GM21723 (cell line): ENCODE measurements at regions not wholly inside any gene's neighbourhood (a gene's known extent, or its start where the extent isn't known, plus 50 kb on each side); places are given as distances from the start of the nearest gene placed in this dataset.

ENCODE experiments used
- ATAC-seq: cut with Tn5 transposase; IDR thresholded peaks from one replicate; pipeline ENCODE4 v1.9.1; 2021; ENCODE audit warnings: mild to moderate bottlenecking, moderate library complexity; ENCODE audit not compliant: unreplicated experiment

DNA sequence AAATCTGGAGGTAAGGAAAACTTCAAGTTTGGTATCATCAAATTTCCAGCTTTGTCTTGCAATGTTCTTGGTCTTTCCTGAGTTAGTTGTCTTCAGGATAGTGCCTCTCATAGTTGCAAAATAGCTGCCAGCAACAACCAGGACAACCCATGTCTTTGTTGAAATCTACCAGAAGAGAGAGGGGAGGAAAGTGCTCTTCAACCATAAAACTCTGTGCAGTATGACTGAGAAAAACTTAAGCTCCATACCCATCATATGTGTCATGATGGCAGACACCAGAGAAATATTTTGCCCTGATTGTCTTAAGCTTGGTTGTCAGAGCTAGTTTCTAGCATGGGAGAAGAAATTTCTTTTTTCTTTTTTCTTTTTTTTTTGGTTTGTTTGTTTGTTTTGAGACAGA lies 103.3 kb downstream of the SPRY2 start:
- ATAC-seq: no peak

GRCh38 chr13:80235967-80236302 lies 105.0 kb downstream of the SPRY2 start:
- no peak for ATAC-seq

DNA sequence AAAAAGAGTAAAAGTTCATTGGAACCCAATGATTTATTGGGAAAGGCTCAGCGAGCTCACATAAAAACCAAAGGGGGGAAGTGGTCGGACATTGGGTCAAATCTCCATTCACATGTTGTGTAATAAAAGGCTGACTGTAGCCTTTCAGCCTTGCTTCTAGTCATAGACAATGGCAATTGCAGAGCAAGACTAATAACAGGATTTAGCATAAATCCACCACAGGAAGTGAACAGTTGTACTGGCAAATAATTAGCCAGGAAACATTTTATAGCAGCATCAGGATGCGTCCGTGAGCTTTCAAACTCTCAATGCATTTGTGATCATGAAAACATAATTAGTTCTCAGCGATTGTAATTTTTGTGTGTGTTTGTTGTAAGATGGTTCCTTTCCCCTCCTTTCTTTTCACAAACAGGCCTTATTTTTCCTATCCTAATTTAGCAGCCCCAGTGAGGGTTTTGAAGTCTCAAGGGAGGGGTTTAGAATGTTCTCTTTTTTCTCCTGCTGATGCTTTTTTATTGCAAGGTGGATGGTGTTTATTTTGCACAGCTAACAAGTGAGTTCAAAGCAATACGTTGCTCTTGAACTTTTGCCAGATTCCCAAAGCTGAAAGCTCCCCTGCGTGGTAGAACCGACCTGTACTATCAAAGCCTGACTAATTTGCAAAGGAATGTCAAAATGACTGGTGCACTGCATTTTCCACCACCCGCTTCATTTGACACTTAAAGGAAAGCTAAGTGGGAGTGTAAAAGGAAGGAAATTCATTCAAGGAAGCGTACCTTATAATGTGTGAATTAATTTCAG lies 105.6 kb downstream of the SPRY2 start:
- peak; percentile 57 for ATAC-seq

GRCh38 chr13:80227645-80228044 lies 113.3 kb downstream of the SPRY2 start:
- no peak for ATAC-seq

DNA sequence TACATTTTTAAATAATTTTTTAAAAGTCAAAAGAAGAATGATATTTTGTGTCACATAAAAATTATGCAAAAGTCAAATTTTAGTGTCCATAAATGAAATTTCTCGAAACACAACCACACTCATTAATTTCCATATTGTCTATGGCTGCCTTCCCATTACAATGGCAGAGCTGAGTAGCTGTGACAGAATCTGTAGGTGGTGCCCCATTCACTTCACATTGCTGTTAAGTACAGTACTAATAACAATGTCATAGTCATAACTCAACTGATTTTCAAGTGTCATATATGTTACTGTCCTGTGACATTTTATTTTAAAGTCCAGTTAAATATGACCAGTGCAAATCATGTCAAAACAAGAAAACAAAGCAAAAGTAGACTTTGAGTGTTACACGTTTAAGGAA lies 114.3 kb downstream of the SPRY2 start:
- ATAC-seq: no peak

GRCh38 chr13:80224468-80224867 lies 116.5 kb downstream of the SPRY2 start:
- no peak for ATAC-seq

GRCh38 chr13:80217614-80218456 lies 123.1 kb downstream of the SPRY2 start:
- no peak for ATAC-seq

DNA sequence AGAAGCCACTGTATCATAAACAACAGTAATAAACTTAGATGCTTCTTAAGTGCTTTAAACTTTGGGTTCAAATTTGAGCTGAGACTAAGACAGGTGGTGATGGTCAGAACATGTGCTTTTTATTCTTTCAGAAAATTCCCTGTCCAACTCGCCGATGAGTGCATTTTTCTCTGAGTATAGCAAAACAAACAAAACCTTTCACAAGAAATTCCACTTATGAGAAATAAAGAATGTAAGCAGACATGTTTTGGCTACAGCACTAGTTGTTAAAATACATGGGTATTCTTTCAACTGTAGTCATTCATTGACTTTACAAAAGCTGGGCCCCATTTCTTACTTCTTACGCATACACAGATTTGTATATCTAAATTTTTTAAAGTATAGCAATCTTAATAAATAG lies 125.6 kb downstream of the SPRY2 start:
- no peak for ATAC-seq

DNA sequence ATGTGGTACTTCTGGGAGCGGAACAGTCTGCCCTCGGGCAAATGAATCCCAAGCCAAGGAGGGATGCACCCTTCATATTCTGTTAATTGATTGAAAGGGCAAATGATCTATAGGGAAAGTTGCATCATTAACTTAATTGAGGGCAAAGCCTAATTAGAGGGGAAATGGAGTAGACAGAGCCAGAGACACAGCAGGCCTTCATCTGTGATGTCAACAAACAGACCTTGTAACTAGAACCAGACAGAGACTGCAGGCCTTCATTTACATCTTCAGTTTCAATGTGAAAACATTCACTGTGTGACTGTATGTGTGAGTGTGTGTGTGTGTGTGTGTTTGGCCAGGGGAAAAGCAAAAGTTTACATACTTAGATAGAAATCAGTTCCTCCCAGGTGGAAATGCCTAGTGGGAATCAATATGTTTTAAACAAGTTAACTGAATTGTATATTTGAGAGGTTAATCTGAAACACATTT lies 126.4 kb downstream of the SPRY2 start:
- ATAC-seq: no peak

DNA sequence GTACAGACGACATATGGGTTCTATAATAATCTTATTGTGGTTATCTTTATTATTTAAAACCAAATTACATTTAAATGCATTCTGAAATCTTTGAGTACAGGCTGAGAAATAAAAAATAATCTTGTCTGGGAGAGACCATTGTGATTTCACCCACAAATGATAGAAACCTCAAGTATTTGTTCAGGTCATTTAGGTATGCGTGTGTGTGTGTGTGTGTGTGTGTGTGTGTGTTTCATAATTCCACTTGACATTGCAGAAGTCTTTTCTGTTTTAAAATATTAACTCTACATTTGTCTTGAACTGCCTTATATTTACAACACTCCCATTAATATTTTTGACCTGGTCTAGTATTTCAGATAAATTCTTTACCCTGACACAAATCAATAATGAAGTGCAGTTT lies 126.9 kb downstream of the SPRY2 start:
- no peak for ATAC-seq

DNA sequence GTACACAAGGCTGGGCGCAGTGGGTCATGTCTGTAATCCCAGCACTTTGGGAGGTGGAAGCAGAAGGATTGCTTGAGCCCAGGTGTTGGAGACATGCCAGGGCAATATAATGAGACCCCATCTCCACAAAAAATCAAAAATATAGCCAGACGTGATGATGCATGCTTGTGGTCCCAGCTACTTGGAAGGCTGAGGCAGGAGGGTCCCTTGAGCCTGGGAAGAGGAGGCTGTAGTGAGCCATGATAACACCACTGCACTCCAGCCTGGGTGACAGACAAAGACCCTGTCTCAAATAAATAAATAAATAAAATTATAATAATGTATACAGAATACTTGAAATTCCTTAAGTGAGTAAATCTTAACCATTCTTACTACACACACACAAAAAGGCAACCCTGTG lies 127.7 kb downstream of the SPRY2 start:
- ATAC-seq: no peak

- no peak for ATAC-seq
These were observed 129.4 kb downstream of the SPRY2 start for GRCh38 chr13:80211566-80211965.

DNA sequence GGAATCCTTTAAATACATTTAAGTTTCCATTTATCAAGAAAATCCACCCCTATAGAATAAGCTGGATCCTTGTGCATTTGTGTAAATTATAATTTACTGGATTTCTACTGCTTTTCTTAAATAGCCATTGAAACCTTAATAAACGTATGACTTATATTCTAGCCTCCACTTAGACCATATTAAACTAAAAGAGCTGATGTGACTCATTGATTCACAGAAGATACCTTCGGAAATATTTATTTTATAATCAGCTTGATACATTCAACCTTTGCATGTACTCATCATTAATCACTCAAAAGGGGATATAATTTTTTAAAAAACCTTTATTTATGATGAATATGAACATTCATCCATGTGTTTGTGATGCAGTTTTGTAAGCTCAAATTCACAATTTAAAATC lies 136.3 kb downstream of the SPRY2 start:
- no peak for ATAC-seq

DNA sequence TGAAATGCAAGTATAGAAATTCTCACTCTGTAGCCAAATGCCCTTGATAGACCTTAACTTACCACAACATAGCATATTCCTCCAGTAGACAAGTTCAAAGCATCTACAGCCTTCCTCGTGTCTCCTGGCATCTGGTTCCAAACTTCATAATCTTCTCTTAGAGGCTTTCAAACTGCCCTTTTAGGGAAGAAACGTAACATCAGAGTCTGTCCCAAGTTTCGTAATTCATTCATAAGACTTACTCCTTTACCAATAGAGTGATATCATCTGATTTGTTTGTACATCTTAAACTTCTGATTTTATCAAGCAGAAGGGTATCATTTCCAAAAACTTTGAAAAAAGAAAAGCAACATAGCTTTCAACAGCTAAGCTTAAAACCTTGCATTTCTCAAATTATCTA lies 137.4 kb downstream of the SPRY2 start:
- no peak for ATAC-seq

GRCh38 chr13:80201694-80202468 lies 139.0 kb downstream of the SPRY2 start:
- ATAC-seq: no peak

GRCh38 chr13:80199585-80200292 lies 141.2 kb downstream of the SPRY2 start:
- ATAC-seq: no peak

DNA sequence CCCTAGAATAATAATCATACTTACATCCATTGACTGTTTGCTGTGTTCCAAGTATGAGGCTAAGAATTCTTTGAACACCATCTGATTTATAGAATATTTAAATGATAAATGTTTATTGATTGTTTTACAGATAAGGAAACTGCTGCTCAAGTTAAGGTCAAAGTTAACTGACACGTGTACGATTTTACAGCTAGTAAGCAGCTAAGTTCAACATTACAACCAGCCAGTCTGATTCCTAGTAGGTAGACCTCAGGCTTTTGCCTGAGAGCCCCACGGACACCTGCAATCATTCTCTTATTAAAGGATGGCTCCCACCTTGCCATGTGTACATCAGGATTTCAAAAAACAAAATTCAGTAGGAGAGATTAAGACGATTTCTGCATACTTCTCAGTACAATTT lies 141.9 kb downstream of the SPRY2 start:
- no peak for ATAC-seq

DNA sequence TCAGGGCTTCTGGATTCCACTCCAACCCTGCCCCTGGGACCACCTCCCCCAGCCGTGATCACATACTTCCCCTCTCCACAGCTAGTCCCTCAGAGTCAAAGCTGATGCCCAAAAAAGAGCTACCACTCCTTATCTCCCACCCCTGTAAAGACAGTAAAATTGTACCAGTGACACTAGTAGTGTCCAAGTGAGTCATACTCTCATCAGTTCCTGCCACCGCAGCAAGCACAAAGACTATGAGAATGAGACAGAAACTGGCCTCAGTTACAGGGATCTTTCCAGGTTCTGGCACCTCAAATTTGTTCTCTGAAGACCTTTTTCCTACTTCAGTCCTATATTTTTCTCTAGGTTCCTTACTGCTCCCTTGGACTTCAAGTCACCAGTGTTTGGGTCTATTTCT lies 144.2 kb downstream of the SPRY2 start:
- no peak for ATAC-seq

- ATAC-seq: no peak
These were observed 145.3 kb downstream of the SPRY2 start for GRCh38 chr13:80195649-80196048.

DNA sequence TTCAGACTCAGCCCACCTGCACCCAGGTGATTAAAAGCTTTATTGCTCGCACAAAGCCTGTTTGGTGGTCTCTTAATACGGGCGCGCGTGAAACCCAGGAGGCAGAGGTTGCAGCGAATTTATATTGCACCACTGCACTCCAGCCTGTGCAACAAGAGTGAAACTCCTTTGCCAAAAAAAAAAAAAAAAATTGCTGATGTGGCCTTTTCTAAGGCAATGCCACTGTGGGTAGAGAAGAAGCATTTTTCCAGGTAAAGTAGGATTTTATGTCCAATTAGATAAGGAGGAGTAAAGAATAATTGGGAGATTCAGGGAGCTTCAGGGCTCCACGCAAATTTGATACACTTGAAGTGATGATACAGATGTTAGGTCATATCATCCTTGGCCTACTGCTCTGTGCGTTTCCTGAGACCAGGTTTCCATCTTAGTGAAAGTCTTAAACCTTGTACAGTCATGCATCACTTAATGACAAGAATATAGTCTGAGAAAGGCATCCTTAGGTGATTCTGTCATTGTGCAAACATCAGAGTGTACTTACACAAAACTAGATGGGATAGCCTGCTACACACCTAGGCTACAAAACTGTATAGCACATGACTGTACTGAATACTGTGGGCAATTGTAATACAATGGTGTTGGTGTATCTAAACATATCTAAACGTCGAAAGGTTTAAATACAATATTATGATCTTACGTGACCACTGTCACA lies 150.9 kb downstream of the SPRY2 start:
- ATAC-seq: no peak
